Lower leg skin (tissue), 3 donors: ENCODE measurements at regions not wholly inside any gene's neighbourhood (a gene's known extent, or its start where the extent isn't known, plus 50 kb on each side); places are given as distances from the start of the nearest gene placed in this dataset.

Experiments used
- CTCF ChIP-seq, 3 donors: fragments of 450-650 bp; IDR thresholded peaks; one replicate each; pipeline ENCODE4 v1.5.1; 2016; ENCODE audit warnings: antibody characterized with exemption in 3 of 3, mild to moderate bottlenecking in 3 of 3, moderate library complexity in 2 of 3
- POLR2A ChIP-seq, 2 donors: fragments of 450-650 bp; IDR thresholded peaks; one replicate each; pipeline ENCODE4 v1.6.1; 2016 to 2017; ENCODE audit warnings: antibody characterized with exemption in 2 of 2, mild to moderate bottlenecking in 1 of 2, moderate library complexity in 1 of 2

- no peak for TF ChIP-seq CTCF (IDR thresholded peaks at IDR 0.05)
- no peak for TF ChIP-seq POLR2A (IDR thresholded peaks at IDR 0.05)
Measured at GRCh38 chr18:51337406-51337805, 139.9 kb upstream of the MEX3C start.
